ENCODE measurements at regions not wholly inside any gene's neighbourhood (a gene's known extent, or its start where the extent isn't known, plus 50 kb on each side); places are given as distances from the start of the nearest gene placed in this dataset.

DNA sequence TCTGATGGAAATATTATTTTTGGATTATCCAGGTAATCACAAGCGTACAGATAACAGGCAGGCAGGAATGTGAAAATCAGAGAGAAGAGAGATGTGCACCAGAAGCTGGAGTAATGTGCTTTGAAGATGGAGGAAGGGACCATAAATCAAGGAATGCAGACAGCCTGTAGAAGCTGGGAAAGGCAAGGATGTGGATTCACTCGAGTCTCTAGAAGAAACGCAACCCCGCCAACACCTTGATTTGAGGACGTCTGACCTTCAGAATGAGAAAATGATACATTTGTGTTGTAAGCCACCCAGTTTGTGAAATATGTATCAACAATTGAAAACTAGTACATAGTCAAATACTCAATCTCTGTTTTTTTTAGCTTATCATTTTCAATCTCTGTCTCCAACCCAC is 207.6 kb upstream of the MPDZ start:
- H3K4me3 ChIP-seq (ENCODE audit: low read depth, low read length), result no peak overlapping the region
- TF ChIP-seq, protein P1, sequence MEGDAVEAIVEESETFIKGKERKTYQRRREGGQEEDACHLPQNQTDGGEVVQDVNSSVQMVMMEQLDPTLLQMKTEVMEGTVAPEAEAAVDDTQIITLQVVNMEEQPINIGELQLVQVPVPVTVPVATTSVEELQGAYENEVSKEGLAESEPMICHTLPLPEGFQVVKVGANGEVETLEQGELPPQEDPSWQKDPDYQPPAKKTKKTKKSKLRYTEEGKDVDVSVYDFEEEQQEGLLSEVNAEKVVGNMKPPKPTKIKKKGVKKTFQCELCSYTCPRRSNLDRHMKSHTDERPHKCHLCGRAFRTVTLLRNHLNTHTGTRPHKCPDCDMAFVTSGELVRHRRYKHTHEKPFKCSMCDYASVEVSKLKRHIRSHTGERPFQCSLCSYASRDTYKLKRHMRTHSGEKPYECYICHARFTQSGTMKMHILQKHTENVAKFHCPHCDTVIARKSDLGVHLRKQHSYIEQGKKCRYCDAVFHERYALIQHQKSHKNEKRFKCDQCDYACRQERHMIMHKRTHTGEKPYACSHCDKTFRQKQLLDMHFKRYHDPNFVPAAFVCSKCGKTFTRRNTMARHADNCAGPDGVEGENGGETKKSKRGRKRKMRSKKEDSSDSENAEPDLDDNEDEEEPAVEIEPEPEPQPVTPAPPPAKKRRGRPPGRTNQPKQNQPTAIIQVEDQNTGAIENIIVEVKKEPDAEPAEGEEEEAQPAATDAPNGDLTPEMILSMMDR (IDR thresholded peaks at IDR 0.05; ENCODE audit: insufficient read depth, low read depth, low read length, missing control alignments), result no peak
- DNase-seq (ENCODE audit: low read depth), result no peak

DNA sequence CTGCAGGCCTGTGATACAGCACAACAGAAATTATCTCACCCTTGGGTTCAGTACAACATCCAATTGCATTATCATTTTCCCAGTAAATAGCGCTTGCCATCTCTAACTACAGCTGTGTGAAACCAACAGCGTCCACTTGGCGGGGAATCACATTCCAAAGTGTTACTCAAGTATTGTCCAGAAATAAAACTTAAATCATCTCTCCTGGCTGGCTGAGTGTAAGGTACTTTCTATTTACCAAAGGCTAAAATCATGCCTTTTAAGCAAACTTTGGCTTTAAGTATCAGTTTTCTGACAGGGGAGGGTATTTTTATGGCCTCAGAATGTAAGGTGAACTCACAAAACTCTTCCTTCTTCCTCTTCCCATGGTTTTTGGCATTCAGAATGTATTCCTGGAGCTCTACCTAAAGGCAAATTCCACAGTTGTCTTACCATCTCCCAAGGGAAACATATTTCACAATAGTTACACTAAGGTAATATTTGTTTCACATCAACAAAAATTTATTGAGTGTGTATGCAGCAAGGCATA is 205.6 kb upstream of the MPDZ start:
- no peak overlapping the region for H3K4me3 ChIP-seq (ENCODE audit: low read depth, low read length)
- DNase-seq (ENCODE audit: low read depth), result no peak
- TF ChIP-seq, protein P1 (IDR thresholded peaks at IDR 0.05; ENCODE audit: insufficient read depth, low read depth, low read length, missing control alignments), result no peak

- H3K4me3 ChIP-seq (ENCODE audit: low read depth, low read length), result no peak overlapping the region
- TF ChIP-seq, protein P1 (IDR thresholded peaks at IDR 0.05; ENCODE audit: insufficient read depth, low read depth, low read length, missing control alignments), result no peak
- no peak for DNase-seq (ENCODE audit: low read depth)
Measured at GRCh38 chr9:13484186-13484585, 204.7 kb upstream of the MPDZ start.

DNA sequence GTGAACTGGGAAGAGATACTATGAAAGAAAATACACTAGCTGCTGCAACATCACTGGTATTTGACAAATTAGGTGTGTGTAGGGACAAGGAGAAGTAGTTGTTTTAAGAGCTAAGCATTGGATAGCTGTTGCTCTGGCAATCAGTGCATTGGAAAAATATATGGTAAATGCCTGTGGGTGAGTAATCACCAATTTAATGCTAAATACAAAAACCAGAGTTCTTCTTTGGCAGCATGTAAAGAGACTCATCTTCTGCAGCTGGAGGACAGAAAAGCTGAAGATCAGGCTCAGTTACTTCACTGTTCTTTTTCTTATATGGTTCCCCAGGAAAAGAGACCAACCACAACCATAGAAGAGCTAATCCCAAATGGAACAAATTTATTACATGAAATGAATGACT is 201.8 kb upstream of the MPDZ start:
- no peak for DNase-seq (ENCODE audit: low read depth)
- no peak overlapping the region for H3K4me3 ChIP-seq (ENCODE audit: low read depth, low read length)
- TF ChIP-seq, protein P1 (IDR thresholded peaks at IDR 0.05; ENCODE audit: insufficient read depth, low read depth, low read length, missing control alignments), result no peak

DNA sequence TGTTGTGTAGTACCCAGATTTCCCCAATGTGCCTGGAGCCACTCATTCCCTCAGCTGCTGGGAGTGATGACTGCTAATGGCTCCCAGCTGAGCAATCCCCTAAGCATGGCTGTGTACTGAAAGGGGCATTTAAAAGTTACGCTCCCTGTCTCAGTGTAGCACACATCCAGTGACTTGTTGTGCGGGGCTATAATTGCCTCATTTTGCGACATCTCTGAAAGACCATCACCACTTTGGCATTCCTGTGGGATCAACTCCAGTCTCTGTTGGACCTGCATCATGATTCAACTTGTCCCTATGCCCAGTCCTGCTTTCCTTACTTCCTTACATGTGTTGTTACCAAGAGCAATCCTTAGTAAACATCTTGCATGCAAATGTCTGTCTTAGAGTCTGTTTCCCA is 201.2 kb upstream of the MPDZ start:
- no peak overlapping the region for H3K4me3 ChIP-seq (ENCODE audit: low read depth, low read length)
- DNase-seq (ENCODE audit: low read depth), result no peak
- TF ChIP-seq, protein P1 (IDR thresholded peaks at IDR 0.05; ENCODE audit: insufficient read depth, low read depth, low read length, missing control alignments), result no peak

- no peak overlapping the region for H3K4me3 ChIP-seq (ENCODE audit: low read depth, low read length)
- TF ChIP-seq, protein P1 (IDR thresholded peaks at IDR 0.05; ENCODE audit: insufficient read depth, low read depth, low read length, missing control alignments), result no peak
- DNase-seq (ENCODE audit: low read depth), result no peak
Measured at GRCh38 chr9:13479096-13479495, 199.6 kb upstream of the MPDZ start.

- TF ChIP-seq, protein P1 (IDR thresholded peaks at IDR 0.05; ENCODE audit: insufficient read depth, low read depth, low read length, missing control alignments), result no peak
- no peak overlapping the region for H3K4me3 ChIP-seq (ENCODE audit: low read depth, low read length)
- DNase-seq (ENCODE audit: low read depth), result no peak
Measured at GRCh38 chr9:13478639-13479038, 199.1 kb upstream of the MPDZ start.
